Neural progenitor cell (in vitro differentiated cells): ENCODE measurements at regions not wholly inside any gene's neighbourhood (a gene's known extent, or its start where the extent isn't known, plus 50 kb on each side); places are given as distances from the start of the nearest gene placed in this dataset.
"Not testable (repeated sequence)": the region's sequence is repeated elsewhere in the genome, so short reads cannot be mapped to it uniquely, and the experiment has no call there.

ENCODE experiments used
- DNase-seq: peaks from one replicate; pipeline ENCODE4 v3.0.0-alpha.2; 2016; ENCODE audit warnings: low spot score
- H2AFZ ChIP-seq: fragments of 200-600 bp; sonication (generic); replicated peaks from 2 replicates; pipeline ENCODE4 v1.6.1; 2016; ENCODE audit warnings: antibody characterized with exemption
- H3F3A ChIP-seq: fragments of 200-600 bp; sonication (generic); 2 replicates; pipeline ENCODE4 v1.6.1; 2016; ENCODE audit warnings: antibody characterized with exemption, low read depth
- H3K27ac ChIP-seq: fragments of 200-600 bp; sonication (generic); 2 replicates; pipeline ENCODE4 v1.5.1; 2016; ENCODE audit warnings: mild to moderate bottlenecking
- H3K27me3 ChIP-seq: fragments of 200-600 bp; sonication (generic); 2 replicates; pipeline ENCODE4 v1.6.1; 2016; ENCODE audit warnings: mild to moderate bottlenecking, moderate library complexity
- H3K36me3 ChIP-seq: fragments of 200-600 bp; sonication (generic); 2 replicates; pipeline ENCODE4 v1.5.1; 2016
- H3K4me1 ChIP-seq: fragments of 200-600 bp; sonication (generic); 2 replicates; pipeline ENCODE4 v1.6.1; 2016; ENCODE audit warnings: mixed run types
- H3K4me2 ChIP-seq: fragments of 200-600 bp; sonication (generic); 2 replicates; pipeline ENCODE4 v1.6.1; 2016
- H3K4me3 ChIP-seq: fragments of 200-600 bp; sonication (generic); 2 replicates; pipeline ENCODE4 v1.5.1; 2016
- H3K79me2 ChIP-seq: fragments of 200-600 bp; sonication (generic); 2 replicates; pipeline ENCODE4 v1.6.1; 2016; ENCODE audit warnings: low read depth
- H3K9ac ChIP-seq: fragments of 200-600 bp; sonication (generic); 2 replicates; pipeline ENCODE4 v1.6.1; 2016
- H3K9me3 ChIP-seq: fragments of 200-600 bp; sonication (generic); 2 replicates; pipeline ENCODE4 v1.5.1; 2016; ENCODE audit warnings: low read depth
- H4K20me1 ChIP-seq: fragments of 200-600 bp; sonication (generic); 2 replicates; pipeline ENCODE4 v1.6.1; 2016; ENCODE audit warnings: low read depth
- H3K27ac Mint-ChIP-seq: 3 replicates; pipeline ENCODE4 v1.8.0; 2021; ENCODE audit warnings: mixed read lengths
- H3K27me3 Mint-ChIP-seq: 2 replicates; pipeline ENCODE4 v1.8.0; 2022; ENCODE audit warnings: low read depth, mild to moderate bottlenecking, inconsistent platforms, moderate library complexity, mixed read lengths; ENCODE audit not compliant: insufficient read depth
- H3K36me3 Mint-ChIP-seq: 3 replicates; pipeline ENCODE4 v1.8.0; 2021; ENCODE audit warnings: mixed read lengths
- H3K4me1 Mint-ChIP-seq: 3 replicates; pipeline ENCODE4 v1.8.0; 2021; ENCODE audit warnings: mixed read lengths
- H3K4me3 Mint-ChIP-seq: 3 replicates; pipeline ENCODE4 v1.8.0; 2021; ENCODE audit warnings: mild to moderate bottlenecking, moderate library complexity, mixed read lengths
- H3K9me3 Mint-ChIP-seq: 3 replicates; pipeline ENCODE4 v1.8.0; 2020; ENCODE audit warnings: mixed read lengths
- EZH2 ChIP-seq: fragments of 200-600 bp; sonication (generic); IDR thresholded peaks from 2 replicates; pipeline ENCODE4 v1.6.1; 2017; ENCODE audit warnings: antibody characterized with exemption, mild to moderate bottlenecking, moderate library complexity
- EZH2phosphoT487 ChIP-seq: fragments of 200-600 bp; sonication (generic); IDR thresholded peaks from 2 replicates; pipeline ENCODE4 v1.6.1; 2017; ENCODE audit warnings: antibody characterized with exemption
- TF ChIP-seq, protein P1 (sequence below): fragments of 200-600 bp; sonication (generic); IDR thresholded peaks from 2 replicates; pipeline ENCODE4 v1.5.1; 2017; ENCODE audit warnings: antibody characterized with exemption, mild to moderate bottlenecking

GRCh38 chr6:4472969-4473642, 303.1 kb upstream of the CDYL start:
- no peaks in the 10 kb centered on the region for H3K79me2 ChIP-seq
- no peak for TF ChIP-seq EZH2
- TF ChIP-seq, protein P1, sequence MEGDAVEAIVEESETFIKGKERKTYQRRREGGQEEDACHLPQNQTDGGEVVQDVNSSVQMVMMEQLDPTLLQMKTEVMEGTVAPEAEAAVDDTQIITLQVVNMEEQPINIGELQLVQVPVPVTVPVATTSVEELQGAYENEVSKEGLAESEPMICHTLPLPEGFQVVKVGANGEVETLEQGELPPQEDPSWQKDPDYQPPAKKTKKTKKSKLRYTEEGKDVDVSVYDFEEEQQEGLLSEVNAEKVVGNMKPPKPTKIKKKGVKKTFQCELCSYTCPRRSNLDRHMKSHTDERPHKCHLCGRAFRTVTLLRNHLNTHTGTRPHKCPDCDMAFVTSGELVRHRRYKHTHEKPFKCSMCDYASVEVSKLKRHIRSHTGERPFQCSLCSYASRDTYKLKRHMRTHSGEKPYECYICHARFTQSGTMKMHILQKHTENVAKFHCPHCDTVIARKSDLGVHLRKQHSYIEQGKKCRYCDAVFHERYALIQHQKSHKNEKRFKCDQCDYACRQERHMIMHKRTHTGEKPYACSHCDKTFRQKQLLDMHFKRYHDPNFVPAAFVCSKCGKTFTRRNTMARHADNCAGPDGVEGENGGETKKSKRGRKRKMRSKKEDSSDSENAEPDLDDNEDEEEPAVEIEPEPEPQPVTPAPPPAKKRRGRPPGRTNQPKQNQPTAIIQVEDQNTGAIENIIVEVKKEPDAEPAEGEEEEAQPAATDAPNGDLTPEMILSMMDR: no peak
- TF ChIP-seq EZH2phosphoT487: no peak
- no peaks in the 10 kb centered on the region for H3F3A ChIP-seq
- H3K9me3 ChIP-seq: no peaks in the 10 kb centered on the region
- H3K27ac ChIP-seq: no peak overlapping the region
- no peaks in the 10 kb centered on the region for H3K4me1 ChIP-seq
- H3K36me3 ChIP-seq: no peaks in the 10 kb centered on the region
- H3K4me1 Mint-ChIP-seq: peaks cover 2% of the 10 kb centered on the region
- no peak overlapping the region for H3K4me3 ChIP-seq
- no peaks in the 10 kb centered on the region for H4K20me1 ChIP-seq
- H3K36me3 Mint-ChIP-seq: peaks cover 2% of the 10 kb centered on the region
- H3K9me3 Mint-ChIP-seq: peaks cover 26% of the 10 kb centered on the region
- no peak for DNase-seq
- no peak overlapping the region for H2AFZ ChIP-seq
- no peak overlapping the region for H3K27ac Mint-ChIP-seq
- no peak overlapping the region for H3K4me2 ChIP-seq
- H3K4me3 Mint-ChIP-seq: no peak overlapping the region
- H3K27me3 ChIP-seq: no peaks in the 10 kb centered on the region
- peaks cover 7% of the 10 kb centered on the region for H3K27me3 Mint-ChIP-seq
- no peak overlapping the region for H3K9ac ChIP-seq

DNA sequence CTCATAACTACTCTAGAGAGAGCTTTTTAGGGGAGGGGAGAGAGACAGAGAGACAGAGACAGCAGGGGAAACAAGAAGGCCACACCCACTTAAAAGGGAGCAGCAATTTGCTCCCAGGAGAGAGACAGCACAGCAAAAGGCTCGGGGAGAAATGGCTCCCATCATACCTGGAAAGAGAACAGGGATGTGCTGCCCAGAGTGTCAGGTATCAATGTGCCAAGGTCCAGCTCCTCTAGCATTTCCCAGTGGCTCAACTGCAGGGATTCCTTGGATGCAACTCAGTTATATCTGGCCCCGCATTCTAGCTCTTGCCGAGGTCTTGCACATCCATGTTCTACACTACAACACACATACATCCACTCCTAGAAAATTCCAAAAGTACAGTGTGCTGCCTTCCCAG, 304.0 kb upstream of the CDYL start:
- peaks cover 2% of the 10 kb centered on the region for H3K36me3 Mint-ChIP-seq
- peaks cover 28% of the 10 kb centered on the region for H3K9me3 Mint-ChIP-seq
- H3K9me3 ChIP-seq: no peaks in the 10 kb centered on the region
- TF ChIP-seq EZH2phosphoT487 (no peak), EZH2 (no peak)
- TF ChIP-seq, protein P1: no peak
- H3K27ac ChIP-seq: no peak overlapping the region
- H3K4me1 ChIP-seq: no peaks in the 10 kb centered on the region
- H3K36me3 ChIP-seq: no peaks in the 10 kb centered on the region
- H3K27me3 Mint-ChIP-seq: peaks cover 7% of the 10 kb centered on the region
- H3K79me2 ChIP-seq: no peaks in the 10 kb centered on the region
- H3F3A ChIP-seq: no peaks in the 10 kb centered on the region
- H3K27ac Mint-ChIP-seq: no peak overlapping the region
- H3K27me3 ChIP-seq: no peaks in the 10 kb centered on the region
- H3K4me3 Mint-ChIP-seq: no peak overlapping the region
- H3K4me3 ChIP-seq: no peak overlapping the region
- no peak for DNase-seq
- H3K4me2 ChIP-seq: no peak overlapping the region
- no peak overlapping the region for H2AFZ ChIP-seq
- H3K4me1 Mint-ChIP-seq: peaks cover 2% of the 10 kb centered on the region
- no peaks in the 10 kb centered on the region for H4K20me1 ChIP-seq
- no peak overlapping the region for H3K9ac ChIP-seq

GRCh38 chr6:4471515-4471914, 304.7 kb upstream of the CDYL start:
- H3K4me3 ChIP-seq, H3K27me3 ChIP-seq, DNase-seq, H4K20me1 ChIP-seq, H3K4me1 ChIP-seq, H3K9ac ChIP-seq, H2AFZ ChIP-seq, H3K79me2 ChIP-seq, H3K27me3 Mint-ChIP-seq, H3K27ac ChIP-seq, H3F3A ChIP-seq, H3K9me3 ChIP-seq, H3K27ac Mint-ChIP-seq, H3K4me1 Mint-ChIP-seq, H3K36me3 Mint-ChIP-seq, H3K36me3 ChIP-seq, H3K4me2 ChIP-seq, H3K4me3 Mint-ChIP-seq: not testable (repeated sequence)
- H3K9me3 Mint-ChIP-seq: peaks cover 28% of the 10 kb centered on the region

GRCh38 chr6:4470698-4471210, 305.4 kb upstream of the CDYL start:
- no peaks in the 10 kb centered on the region for H3K4me1 ChIP-seq
- H3K9ac ChIP-seq: no peak overlapping the region
- no peak overlapping the region for H3K27ac ChIP-seq
- H3F3A ChIP-seq: no peaks in the 10 kb centered on the region
- Mint-ChIP-seq H3K4me3 (no peak overlapping the region), H3K27me3 (peaks cover 8% of the 10 kb centered on the region), H3K4me1 (peaks cover 10% of the 10 kb centered on the region), H3K9me3 (peaks cover 28% of the 10 kb centered on the region), H3K36me3 (peaks cover 2% of the 10 kb centered on the region), H3K27ac (no peak overlapping the region)
- H3K27me3 ChIP-seq: no peaks in the 10 kb centered on the region
- no peaks in the 10 kb centered on the region for H3K9me3 ChIP-seq
- H3K79me2 ChIP-seq: no peaks in the 10 kb centered on the region
- TF ChIP-seq EZH2 (no peak), EZH2phosphoT487 (no peak)
- TF ChIP-seq, protein P1: no peak
- H3K4me2 ChIP-seq: no peak overlapping the region
- H3K4me3 ChIP-seq: no peak overlapping the region
- no peaks in the 10 kb centered on the region for H4K20me1 ChIP-seq
- H3K36me3 ChIP-seq: no peaks in the 10 kb centered on the region
- DNase-seq: no peak
- peak overlapping the region; percentile 29 for H2AFZ ChIP-seq
